ENCODE measurements at regions not wholly inside any gene's neighbourhood (a gene's known extent, or its start where the extent isn't known, plus 50 kb on each side); places are given as distances from the start of the nearest gene placed in this dataset.
A peak's percentile ranks its signal among the peaks of the same experiment; 100 is the strongest.

DNA sequence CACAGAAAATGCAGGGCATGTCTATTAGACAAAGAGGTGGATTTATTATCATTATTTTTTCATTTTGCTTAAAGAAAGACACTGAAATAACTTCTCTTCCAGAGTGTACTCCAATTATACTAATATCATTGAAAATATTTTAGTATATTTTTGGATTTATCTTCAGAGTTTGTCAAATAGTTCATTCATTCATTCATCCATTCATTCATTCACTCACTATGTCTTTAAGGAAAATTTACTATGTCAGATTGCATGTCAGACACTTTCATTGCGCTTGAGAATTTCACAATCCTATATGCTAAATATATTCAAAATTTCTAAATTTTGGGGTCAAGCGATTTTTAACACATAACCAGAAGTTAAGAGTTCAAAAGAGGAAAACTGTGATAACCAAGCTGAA lies 479.1 kb downstream of the ZEB2 start:
- no peak for TF ChIP-seq CTCF (conservative IDR thresholded peaks at IDR 0.05; ENCODE audit: low read length)
- DNase-seq (ENCODE audit: low read depth), result no peak
- H3K4me3 ChIP-seq (ENCODE audit: low read length), result no peak overlapping the region

GRCh38 chr2:144032566-144032965 lies 487.4 kb downstream of the ZEB2 start:
- DNase-seq (ENCODE audit: low read depth), result peak; percentile 98
- no peak for TF ChIP-seq CTCF (conservative IDR thresholded peaks at IDR 0.05; ENCODE audit: low read length)
- H3K4me3 ChIP-seq (ENCODE audit: low read length), result no peak overlapping the region

GRCh38 chr2:144030791-144031190 lies 489.1 kb downstream of the ZEB2 start:
- TF ChIP-seq CTCF (conservative IDR thresholded peaks at IDR 0.05; ENCODE audit: low read length), result no peak
- peak; percentile 11 for DNase-seq (ENCODE audit: low read depth)
- no peak overlapping the region for H3K4me3 ChIP-seq (ENCODE audit: low read length)

- no peak overlapping the region for H3K4me3 ChIP-seq (ENCODE audit: low read length)
- DNase-seq (ENCODE audit: low read depth), result peak; percentile 5
- TF ChIP-seq CTCF (conservative IDR thresholded peaks at IDR 0.05; ENCODE audit: low read length), result no peak
These were observed 492.3 kb downstream of the ZEB2 start for GRCh38 chr2:144027593-144027992.

- no peak for DNase-seq (ENCODE audit: low read depth)
- H3K4me3 ChIP-seq (ENCODE audit: low read length), result no peak overlapping the region
- TF ChIP-seq CTCF (conservative IDR thresholded peaks at IDR 0.05; ENCODE audit: low read length), result no peak
These were observed 493.2 kb downstream of the ZEB2 start for GRCh38 chr2:144026753-144027152.

GRCh38 chr2:144020047-144020446 lies 499.9 kb downstream of the ZEB2 start:
- no peak for DNase-seq (ENCODE audit: low read depth)
- no peak for TF ChIP-seq CTCF (conservative IDR thresholded peaks at IDR 0.05; ENCODE audit: low read length)
- H3K4me3 ChIP-seq (ENCODE audit: low read length), result no peak overlapping the region

DNA sequence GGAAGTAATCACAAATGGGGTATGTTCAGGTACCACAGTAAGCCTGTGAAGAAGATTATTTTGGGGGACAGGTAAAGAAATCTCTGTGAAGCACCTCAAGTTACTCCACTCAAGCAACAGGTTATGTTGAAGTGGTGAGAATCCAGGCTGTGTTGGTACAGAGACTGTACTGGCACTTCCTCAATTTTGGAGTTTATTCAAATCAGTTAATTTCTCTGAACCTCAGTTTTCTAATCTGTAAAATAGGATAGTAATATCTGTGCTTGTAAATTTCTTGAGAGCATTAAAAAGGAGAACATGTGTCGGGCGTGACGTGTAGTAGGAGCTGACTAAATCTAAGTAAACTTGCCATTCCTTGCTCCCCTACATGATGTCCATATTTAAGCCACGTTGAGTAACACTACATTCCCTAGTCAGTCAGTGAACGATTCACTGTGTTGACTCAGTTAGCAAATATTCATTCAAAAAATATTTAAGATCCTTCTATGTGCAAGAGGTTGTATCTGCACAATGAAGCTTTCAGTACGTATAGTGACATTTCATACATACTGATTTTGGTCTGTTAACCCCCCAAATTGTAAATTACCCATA lies 504.2 kb downstream of the ZEB2 start:
- DNase-seq (ENCODE audit: low read depth), result peak; percentile 95
- no peak overlapping the region for H3K4me3 ChIP-seq (ENCODE audit: low read length)

More for the DNA sequence above, 504.2 kb downstream of the ZEB2 start:
- TF ChIP-seq CTCF (conservative IDR thresholded peaks at IDR 0.05; ENCODE audit: low read length), result no peak
